Right lobe of liver (tissue), 4 donors: ENCODE measurements at regions not wholly inside any gene's neighbourhood (a gene's known extent, or its start where the extent isn't known, plus 50 kb on each side); places are given as distances from the start of the nearest gene placed in this dataset.

Experiments used
- CTCF ChIP-seq, 4 donors: fragments of 200-600 bp in 3 of 4; fragments of 450-650 bp in 1 of 4; IDR thresholded peaks; one replicate each; pipeline versions ENCODE4 v1.5.1 to v1.8.0; 2016 to 2022; ENCODE audit warnings: antibody characterized with exemption in 4 of 4, mild to moderate bottlenecking in 2 of 4
- POLR2A ChIP-seq: fragments of 450-650 bp; IDR thresholded peaks from one replicate; pipeline ENCODE4 v1.6.1; 2017; ENCODE audit warnings: antibody characterized with exemption, mild to moderate bottlenecking
- donor health status: DM: no; HTN: no; CAD: no.
- donor health status: DM: no; HTN: no; CAD: no.
- donor health status: DM: no; HTN: yes; CAD: no.

GRCh38 chr10:10327934-10328333 lies 689.7 kb upstream of the CELF2 start:
- TF ChIP-seq POLR2A (no peak), CTCF (IDR thresholded peaks at IDR 0.05) (no peak)
